WTC11 (cell line): ENCODE measurements at regions not wholly inside any gene's neighbourhood (a gene's known extent, or its start where the extent isn't known, plus 50 kb on each side); places are given as distances from the start of the nearest gene placed in this dataset.

Source experiments
- ATAC-seq: fragments of 200-7000 bp; cut with Tn5 transposase; 2 replicates; pipeline ENCODE4 v1.10.0; 2021; ENCODE audit warnings: mild to moderate bottlenecking, moderate library complexity
- CTCF ChIA-PET: fragments of 300-600 bp; sonication (Branson Sonifier 250); formaldehyde crosslinking; loops from one replicate; lab custom pipeline; 2021; ENCODE audit warnings: antibody characterized with exemption; lab: Charles Lee
- POLR2A ChIA-PET: fragments of 350-600 bp; sonication (Branson Sonifier 250); formaldehyde crosslinking; loops from one replicate; lab custom pipeline; 2021; ENCODE audit warnings: antibody characterized with exemption; lab: Charles Lee
- DNase-seq: peaks from one replicate; pipeline ENCODE4 v3.0.0; 2021; ENCODE audit warnings: low spot score
- H3K27ac Mint-ChIP-seq: 2 replicates; pipeline ENCODE4 v1.8.0; 2021; ENCODE audit warnings: mixed read lengths
- H3K27me3 Mint-ChIP-seq: 2 replicates; pipeline ENCODE4 v1.8.0; 2021; ENCODE audit warnings: low read depth, mild to moderate bottlenecking, moderate library complexity, mixed read lengths
- H3K36me3 Mint-ChIP-seq: 2 replicates; pipeline ENCODE4 v1.8.0; 2021; ENCODE audit warnings: mixed read lengths
- H3K4me1 Mint-ChIP-seq: 2 replicates; pipeline ENCODE4 v1.8.0; 2022; ENCODE audit warnings: mixed read lengths
- H3K4me3 Mint-ChIP-seq: 2 replicates; pipeline ENCODE4 v1.8.0; 2021; ENCODE audit warnings: mild to moderate bottlenecking, moderate library complexity, mixed read lengths
- H3K9me3 Mint-ChIP-seq: 2 replicates; pipeline ENCODE4 v1.8.0; 2021; ENCODE audit warnings: mixed read lengths
- ARID4B ChIP-seq: sonication (generic); formaldehyde crosslinking; IDR thresholded peaks from 2 replicates; pipeline ENCODE4 v1.8.0; 2023; ENCODE audit warnings: missing genetic modification reagents, mild to moderate bottlenecking, borderline replicate concordance
- CREM ChIP-seq: sonication (generic); formaldehyde crosslinking; IDR thresholded peaks from 2 replicates; pipeline ENCODE4 v1.8.1; 2022; ENCODE audit warnings: mild to moderate bottlenecking, missing genetic modification reagents, moderate library complexity
- EMX1 ChIP-seq: fragments of 250-450 bp; sonication (Bioruptor Pico); IDR thresholded peaks from 2 replicates; pipeline ENCODE4 v1.8.0; 2021; ENCODE audit warnings: mild to moderate bottlenecking
- FOXJ3 ChIP-seq: sonication (generic); formaldehyde crosslinking; IDR thresholded peaks from 2 replicates; pipeline ENCODE4 v1.9.0; 2021; ENCODE audit warnings: missing genetic modification reagents, mild to moderate bottlenecking, borderline replicate concordance
- FOXK1 ChIP-seq: sonication (generic); formaldehyde crosslinking; IDR thresholded peaks from 2 replicates; pipeline ENCODE4 v1.8.0; 2022; ENCODE audit warnings: mild to moderate bottlenecking, moderate library complexity, missing genetic modification reagents
- KAT7 ChIP-seq: sonication (generic); formaldehyde crosslinking; IDR thresholded peaks from 2 replicates; pipeline ENCODE4 v1.8.1; 2023; ENCODE audit warnings: missing genetic modification reagents, mild to moderate bottlenecking, borderline replicate concordance
- MAX ChIP-seq: sonication (generic); formaldehyde crosslinking; IDR thresholded peaks from 2 replicates; pipeline ENCODE4 v1.8.0; 2022; ENCODE audit warnings: mild to moderate bottlenecking, missing genetic modification reagents
- NFE2L1 ChIP-seq: sonication (generic); formaldehyde crosslinking; IDR thresholded peaks from 2 replicates; pipeline ENCODE4 v1.8.1; 2023; ENCODE audit warnings: missing genetic modification reagents
- PRRX2 ChIP-seq: fragments of 250-450 bp; sonication (Bioruptor Pico); IDR thresholded peaks from 2 replicates; pipeline ENCODE4 v1.8.0; 2021; ENCODE audit warnings: mild to moderate bottlenecking
- STAT6 ChIP-seq: sonication (generic); formaldehyde crosslinking; conservative IDR thresholded peaks from 2 replicates; pipeline ENCODE4 v1.8.1; 2023; ENCODE audit warnings: mild to moderate bottlenecking, low read depth, missing genetic modification reagents, moderate library complexity
- TEAD1 ChIP-seq: sonication (generic); formaldehyde crosslinking; IDR thresholded peaks from 2 replicates; pipeline ENCODE4 v1.8.0; 2022; ENCODE audit warnings: mild to moderate bottlenecking, missing genetic modification reagents
- TP53 ChIP-seq: sonication (generic); formaldehyde crosslinking; IDR thresholded peaks from 2 replicates; pipeline ENCODE4 v1.8.1; 2023; ENCODE audit warnings: mild to moderate bottlenecking, missing genetic modification reagents
- USF1 ChIP-seq: sonication (generic); formaldehyde crosslinking; IDR thresholded peaks from 2 replicates; pipeline ENCODE4 v1.8.0; 2022; ENCODE audit warnings: mild to moderate bottlenecking, missing genetic modification reagents
- ZNF263 ChIP-seq: sonication (generic); formaldehyde crosslinking; IDR thresholded peaks from 2 replicates; pipeline ENCODE4 v1.8.1; 2022; ENCODE audit warnings: low read depth, mild to moderate bottlenecking, moderate library complexity, missing genetic modification reagents
- ZNF423 ChIP-seq: fragments of 250-450 bp; sonication (Bioruptor Pico); IDR thresholded peaks from 2 replicates; pipeline ENCODE4 v2.1.2; 2022; ENCODE audit warnings: mild to moderate bottlenecking, moderate library complexity
- TF ChIP-seq, protein P1 (sequence below): sonication (generic); formaldehyde crosslinking; IDR thresholded peaks from 2 replicates; pipeline ENCODE4 v1.8.1; 2023; ENCODE audit warnings: mild to moderate bottlenecking, missing genetic modification reagents, moderate library complexity
- TF ChIP-seq, protein P2 (sequence below): sonication (generic); formaldehyde crosslinking; IDR thresholded peaks from 2 replicates; pipeline ENCODE4 v1.8.1; 2023; ENCODE audit warnings: mild to moderate bottlenecking, missing genetic modification reagents, borderline replicate concordance

DNA sequence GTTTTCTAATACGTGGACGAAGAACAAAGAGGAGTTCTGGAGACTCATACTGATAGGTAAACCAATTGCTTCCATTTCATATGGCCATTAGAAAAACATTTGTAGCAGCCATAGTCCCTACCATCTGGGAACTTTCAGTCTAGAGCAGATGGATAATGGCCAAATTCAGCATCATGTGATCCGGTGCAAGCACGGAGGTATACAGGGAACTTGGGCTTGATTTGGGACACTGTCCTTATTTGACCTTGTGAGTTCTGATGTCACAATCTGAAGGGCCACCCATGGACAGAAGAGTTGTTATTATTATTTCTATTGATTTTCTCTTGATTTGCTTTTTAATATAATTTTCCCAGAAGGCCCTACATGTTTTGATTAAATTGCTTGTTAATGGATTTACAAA lies 154.6 kb upstream of the ZNF267 start:
- no peak overlapping the region for H3K27ac Mint-ChIP-seq
- DNase-seq (no peak), ATAC-seq (no peak)
- ChIA-PET CTCF (no interaction called here), POLR2A (interaction anchor here (1.1 kb wide), 1 partner anchor 154 kb away, joined by 4 read pairs; the partner anchor contains the start of gene ZNF267)
- H3K4me3 Mint-ChIP-seq, result no peak overlapping the region
- peaks cover 30% of the 10 kb centered on the region for H3K36me3 Mint-ChIP-seq
- H3K9me3 Mint-ChIP-seq, result no peaks in the 10 kb centered on the region
- peaks cover 18% of the 10 kb centered on the region for H3K4me1 Mint-ChIP-seq
- no peaks in the 10 kb centered on the region for H3K27me3 Mint-ChIP-seq
- TF ChIP-seq NFE2L1 (no peak), PRRX2 (CRISPR knock-in tag) (no peak), USF1 (CRISPR knock-in tag) (no peak), ARID4B (CRISPR knock-in tag) (no peak), ZNF423 (CRISPR knock-in tag) (no peak), TP53 (CRISPR knock-in tag) (no peak), EMX1 (no peak), KAT7 (CRISPR knock-in tag) (no peak), FOXK1 (CRISPR knock-in tag) (no peak), FOXJ3 (no peak), TEAD1 (CRISPR knock-in tag) (no peak), STAT6 (CRISPR knock-in tag) (no peak)
- TF ChIP-seq, protein P1, sequence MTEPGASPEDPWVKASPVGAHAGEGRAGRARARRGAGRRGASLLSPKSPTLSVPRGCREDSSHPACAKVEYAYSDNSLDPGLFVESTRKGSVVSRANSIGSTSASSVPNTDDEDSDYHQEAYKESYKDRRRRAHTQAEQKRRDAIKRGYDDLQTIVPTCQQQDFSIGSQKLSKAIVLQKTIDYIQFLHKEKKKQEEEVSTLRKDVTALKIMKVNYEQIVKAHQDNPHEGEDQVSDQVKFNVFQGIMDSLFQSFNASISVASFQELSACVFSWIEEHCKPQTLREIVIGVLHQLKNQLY (CRISPR knock-in tag), result no peak
- TF ChIP-seq, protein P2, sequence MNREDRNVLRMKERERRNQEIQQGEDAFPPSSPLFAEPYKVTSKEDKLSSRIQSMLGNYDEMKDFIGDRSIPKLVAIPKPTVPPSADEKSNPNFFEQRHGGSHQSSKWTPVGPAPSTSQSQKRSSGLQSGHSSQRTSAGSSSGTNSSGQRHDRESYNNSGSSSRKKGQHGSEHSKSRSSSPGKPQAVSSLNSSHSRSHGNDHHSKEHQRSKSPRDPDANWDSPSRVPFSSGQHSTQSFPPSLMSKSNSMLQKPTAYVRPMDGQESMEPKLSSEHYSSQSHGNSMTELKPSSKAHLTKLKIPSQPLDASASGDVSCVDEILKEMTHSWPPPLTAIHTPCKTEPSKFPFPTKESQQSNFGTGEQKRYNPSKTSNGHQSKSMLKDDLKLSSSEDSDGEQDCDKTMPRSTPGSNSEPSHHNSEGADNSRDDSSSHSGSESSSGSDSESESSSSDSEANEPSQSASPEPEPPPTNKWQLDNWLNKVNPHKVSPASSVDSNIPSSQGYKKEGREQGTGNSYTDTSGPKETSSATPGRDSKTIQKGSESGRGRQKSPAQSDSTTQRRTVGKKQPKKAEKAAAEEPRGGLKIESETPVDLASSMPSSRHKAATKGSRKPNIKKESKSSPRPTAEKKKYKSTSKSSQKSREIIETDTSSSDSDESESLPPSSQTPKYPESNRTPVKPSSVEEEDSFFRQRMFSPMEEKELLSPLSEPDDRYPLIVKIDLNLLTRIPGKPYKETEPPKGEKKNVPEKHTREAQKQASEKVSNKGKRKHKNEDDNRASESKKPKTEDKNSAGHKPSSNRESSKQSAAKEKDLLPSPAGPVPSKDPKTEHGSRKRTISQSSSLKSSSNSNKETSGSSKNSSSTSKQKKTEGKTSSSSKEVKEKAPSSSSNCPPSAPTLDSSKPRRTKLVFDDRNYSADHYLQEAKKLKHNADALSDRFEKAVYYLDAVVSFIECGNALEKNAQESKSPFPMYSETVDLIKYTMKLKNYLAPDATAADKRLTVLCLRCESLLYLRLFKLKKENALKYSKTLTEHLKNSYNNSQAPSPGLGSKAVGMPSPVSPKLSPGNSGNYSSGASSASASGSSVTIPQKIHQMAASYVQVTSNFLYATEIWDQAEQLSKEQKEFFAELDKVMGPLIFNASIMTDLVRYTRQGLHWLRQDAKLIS (CRISPR knock-in tag), result no peak

GRCh38 chr16:31727553-31727952 lies 146.1 kb upstream of the ZNF267 start:
- H3K9me3 Mint-ChIP-seq, result peaks cover 9% of the 10 kb centered on the region
- ChIA-PET POLR2A (no interaction called here), CTCF (no interaction called here)
- no peaks in the 10 kb centered on the region for H3K4me1 Mint-ChIP-seq
- no peaks in the 10 kb centered on the region for H3K27me3 Mint-ChIP-seq
- peaks cover 70% of the 10 kb centered on the region for H3K36me3 Mint-ChIP-seq
- H3K4me3 Mint-ChIP-seq, result no peak overlapping the region
- DNase-seq (no peak), ATAC-seq (no peak)
- H3K27ac Mint-ChIP-seq, result no peak overlapping the region
- TF ChIP-seq CREM, result no peak
- no peak for TF ChIP-seq ZNF263
- TF ChIP-seq MAX (CRISPR knock-in tag), result no peak
- TF ChIP-seq, protein P1 (CRISPR knock-in tag), result no peak
- no peak for TF ChIP-seq USF1 (CRISPR knock-in tag)
